PC-9 (cell line): ENCODE measurements at regions not wholly inside any gene's neighbourhood (a gene's known extent, or its start where the extent isn't known, plus 50 kb on each side); places are given as distances from the start of the nearest gene placed in this dataset.

Experiments used
- CTCF ChIP-seq: fragments of 200-600 bp; sonication (generic); conservative IDR thresholded peaks from 2 replicates; pipeline ENCODE4 v1.6.1; 2017; ENCODE audit warnings: mixed run types, antibody characterized with exemption, mild to moderate bottlenecking, moderate library complexity
- EZH2 ChIP-seq: fragments of 200-600 bp; sonication (generic); IDR thresholded peaks from 2 replicates; pipeline ENCODE4 v1.8.0; 2017; ENCODE audit warnings: antibody characterized with exemption, low read depth

DNA sequence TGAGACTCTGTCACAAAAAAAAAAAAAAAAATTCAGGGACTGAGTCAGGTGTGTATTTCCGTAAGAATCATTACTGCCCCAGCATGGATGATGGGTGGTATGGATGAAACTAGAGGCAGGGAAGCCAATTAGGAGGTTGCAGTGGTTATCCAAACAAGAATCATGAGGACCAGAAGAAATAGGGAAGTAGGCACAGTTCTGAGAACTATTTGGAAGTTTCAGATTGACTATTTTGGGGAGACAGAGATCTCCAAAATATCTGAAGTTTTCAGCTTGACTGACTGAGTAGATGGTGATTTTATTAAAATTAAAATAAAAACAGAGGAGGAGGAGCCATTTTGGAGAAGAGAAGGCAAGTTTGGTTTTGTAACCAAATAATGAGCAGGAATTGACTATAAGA, 119.4 kb upstream of the NRBF2 start:
- TF ChIP-seq CTCF = no peak
- no peak for TF ChIP-seq EZH2
